Caco-2 (cell line): ENCODE measurements at regions not wholly inside any gene's neighbourhood (a gene's known extent, or its start where the extent isn't known, plus 50 kb on each side); places are given as distances from the start of the nearest gene placed in this dataset.
"Not testable (repeated sequence)": the region's sequence is repeated elsewhere in the genome, so short reads cannot be mapped to it uniquely, and the experiment has no call there.

ENCODE experiments used
- BruUV-seq: library from RNA; stranded (reverse); fragments of 400-500 nt; replicated peaks from 2 replicates; lab custom pipeline; 2021; lab: Mats Ljungman, UMichigan
- CTCF ChIA-PET: fragments of 300-600 bp; sonication (Branson Sonifier 250); formaldehyde crosslinking; loops from one replicate; lab custom pipeline; 2022; ENCODE audit warnings: antibody characterized with exemption; lab: Charles Lee
- POLR2A ChIA-PET: fragments of 300-600 bp; sonication (Branson Sonifier 250); formaldehyde crosslinking; loops from one replicate; lab custom pipeline; 2022; ENCODE audit warnings: antibody characterized with exemption; lab: Charles Lee
- DNase-seq, 2 experiments: peaks; one replicate each; pipeline versions ENCODE4 v3.0.0 to v3.0.0-alpha.2; 2020 to 2022
- H3K27me3 ChIP-seq: replicated peaks from 2 replicates; pipeline ENCODE4 v1.6.0; 2011; ENCODE audit warnings: low read length; ENCODE audit not compliant: control insufficient read depth, insufficient read depth
- H3K36me3 ChIP-seq: 2 replicates; pipeline ENCODE4 v1.5.1; 2011; ENCODE audit warnings: low read length; ENCODE audit not compliant: control insufficient read depth, insufficient read depth
- H3K4me1 ChIP-seq: fragments of 250-450 bp; sonication (Bioruptor Pico); 2 replicates; pipeline ENCODE4 v1.5.1; 2020; ENCODE audit warnings: mild to moderate bottlenecking
- H3K4me3 ChIP-seq: 2 replicates; pipeline ENCODE4 v1.5.1; 2011; ENCODE audit warnings: low read depth, mild to moderate bottlenecking, control low read depth, low read length
- H3K9me3 ChIP-seq: fragments of 250-450 bp; sonication (Bioruptor Pico); 2 replicates; pipeline ENCODE4 v1.5.1; 2020; ENCODE audit warnings: mild to moderate bottlenecking, moderate library complexity
- H3K27ac Mint-ChIP-seq: one replicate; pipeline ENCODE4 v1.8.0; 2022; ENCODE audit warnings: mixed read lengths; ENCODE audit not compliant: unreplicated experiment
- H3K27me3 Mint-ChIP-seq: one replicate; pipeline ENCODE4 v1.8.0; 2022; ENCODE audit warnings: mixed read lengths; ENCODE audit not compliant: insufficient read depth, unreplicated experiment
- H3K36me3 Mint-ChIP-seq: one replicate; pipeline ENCODE4 v1.8.0; 2022; ENCODE audit warnings: mild to moderate bottlenecking, mixed read lengths; ENCODE audit not compliant: insufficient read depth, unreplicated experiment
- H3K4me1 Mint-ChIP-seq: one replicate; pipeline ENCODE4 v1.8.0; 2022; ENCODE audit warnings: low read depth, mixed read lengths; ENCODE audit not compliant: unreplicated experiment
- H3K4me3 Mint-ChIP-seq: one replicate; pipeline ENCODE4 v1.8.0; 2022; ENCODE audit warnings: mild to moderate bottlenecking, moderate library complexity, mixed read lengths; ENCODE audit not compliant: unreplicated experiment
- H3K9me3 Mint-ChIP-seq: one replicate; pipeline ENCODE4 v1.8.0; 2022; ENCODE audit warnings: mixed read lengths; ENCODE audit not compliant: unreplicated experiment
- intact Hi-C: fragments of 100-400 bp; cut with micrococcal nuclease; formaldehyde crosslinking; loops from one replicate; pipeline ENCODE4 v1.10.0; 2022; ENCODE audit not compliant: unreplicated experiment
- TF ChIP-seq, protein P1 (sequence below), 2 experiments: fragments of 200-600 bp in 1 of 2; IDR thresholded peaks; 1 replicate in 1 of 2; 2 replicates in 1 of 2; pipeline versions ENCODE4 v1.5.1 to v1.8.0; 2011 to 2022; ENCODE audit warnings: antibody characterized with exemption in 1 of 2, control low read depth in 1 of 2, inconsistent platforms in 1 of 2, low read depth in 1 of 2, low read length in 1 of 2, mild to moderate bottlenecking in 1 of 2, moderate library complexity in 1 of 2; ENCODE audit not compliant: insufficient read depth in 1 of 2, severe bottlenecking in 1 of 2, unreplicated experiment in 1 of 2

- H3K4me3 Mint-ChIP-seq, result no peak overlapping the region
- H3K4me1 Mint-ChIP-seq, result no peaks in the 10 kb centered on the region
- ChIA-PET POLR2A (no interaction called here), CTCF (no interaction called here)
- no peaks in the 10 kb centered on the region for H3K36me3 ChIP-seq
- no peak overlapping the region for H3K4me3 ChIP-seq
- H3K9me3 Mint-ChIP-seq, result no peaks in the 10 kb centered on the region
- no peaks in the 10 kb centered on the region for H3K36me3 Mint-ChIP-seq
- TF ChIP-seq, protein P1, sequence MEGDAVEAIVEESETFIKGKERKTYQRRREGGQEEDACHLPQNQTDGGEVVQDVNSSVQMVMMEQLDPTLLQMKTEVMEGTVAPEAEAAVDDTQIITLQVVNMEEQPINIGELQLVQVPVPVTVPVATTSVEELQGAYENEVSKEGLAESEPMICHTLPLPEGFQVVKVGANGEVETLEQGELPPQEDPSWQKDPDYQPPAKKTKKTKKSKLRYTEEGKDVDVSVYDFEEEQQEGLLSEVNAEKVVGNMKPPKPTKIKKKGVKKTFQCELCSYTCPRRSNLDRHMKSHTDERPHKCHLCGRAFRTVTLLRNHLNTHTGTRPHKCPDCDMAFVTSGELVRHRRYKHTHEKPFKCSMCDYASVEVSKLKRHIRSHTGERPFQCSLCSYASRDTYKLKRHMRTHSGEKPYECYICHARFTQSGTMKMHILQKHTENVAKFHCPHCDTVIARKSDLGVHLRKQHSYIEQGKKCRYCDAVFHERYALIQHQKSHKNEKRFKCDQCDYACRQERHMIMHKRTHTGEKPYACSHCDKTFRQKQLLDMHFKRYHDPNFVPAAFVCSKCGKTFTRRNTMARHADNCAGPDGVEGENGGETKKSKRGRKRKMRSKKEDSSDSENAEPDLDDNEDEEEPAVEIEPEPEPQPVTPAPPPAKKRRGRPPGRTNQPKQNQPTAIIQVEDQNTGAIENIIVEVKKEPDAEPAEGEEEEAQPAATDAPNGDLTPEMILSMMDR (IDR thresholded peaks at IDR 0.05; ENCODE audit: insufficient read depth in 1 of 2, low read depth in 1 of 2, low read length in 1 of 2, severe bottlenecking in 1 of 2, unreplicated experiment in 1 of 2), result no peak
- no peak overlapping the region for H3K27ac Mint-ChIP-seq
- no TSS peak for BruUV-seq
- H3K27me3 ChIP-seq, result no peaks in the 10 kb centered on the region
- H3K9me3 ChIP-seq, result no peaks in the 10 kb centered on the region
- no peak for DNase-seq
- no peaks in the 10 kb centered on the region for H3K4me1 ChIP-seq
- H3K27me3 Mint-ChIP-seq, result no peaks in the 10 kb centered on the region
- intact Hi-C loops, result no loop called here
Measured at GRCh38 chr5:29460971-29461559, 1732.4 kb upstream of the CDH6 start.

DNA sequence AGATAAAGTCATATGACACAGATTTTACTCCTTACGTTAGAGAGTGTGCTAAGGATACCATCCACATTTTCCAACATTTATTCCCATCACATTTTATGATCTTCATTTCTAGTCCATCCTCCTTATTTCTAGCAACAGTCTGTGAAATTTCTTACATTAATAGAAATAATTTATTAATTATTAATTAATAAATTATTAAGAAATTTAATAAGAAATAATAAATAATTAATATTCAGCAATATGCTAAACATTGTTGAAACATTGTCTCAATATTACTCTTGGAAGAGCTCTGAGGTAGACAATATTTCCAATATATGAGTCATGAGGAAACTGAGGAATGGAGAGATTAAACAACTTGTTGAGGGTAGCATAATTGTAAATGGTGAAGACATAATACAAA, 1742.5 kb upstream of the CDH6 start:
- H3K27ac Mint-ChIP-seq, H3K27me3 Mint-ChIP-seq, BruUV-seq, POLR2A ChIA-PET, H3K27me3 ChIP-seq, H3K4me1 ChIP-seq, H3K36me3 ChIP-seq, H3K9me3 ChIP-seq, CTCF ChIA-PET, H3K4me3 ChIP-seq, H3K4me1 Mint-ChIP-seq, H3K4me3 Mint-ChIP-seq, DNase-seq, H3K36me3 Mint-ChIP-seq, H3K9me3 Mint-ChIP-seq, intact Hi-C loops: not testable (repeated sequence)

GRCh38 chr5:29414681-29415080, 1778.8 kb upstream of the CDH6 start:
- intact Hi-C loops, result no loop called here

More at GRCh38 chr5:29414681-29415080, 1778.8 kb upstream of the CDH6 start:
- H3K27ac Mint-ChIP-seq, result no peak overlapping the region
- no peaks in the 10 kb centered on the region for H3K9me3 Mint-ChIP-seq
- POLR2A ChIA-PET, result no interaction called here
- no peak for DNase-seq
- TF ChIP-seq, protein P1 (IDR thresholded peaks at IDR 0.05; ENCODE audit: insufficient read depth in 1 of 2, low read depth in 1 of 2, low read length in 1 of 2, severe bottlenecking in 1 of 2, unreplicated experiment in 1 of 2), result no peak
- CTCF ChIA-PET, result no interaction called here
- H3K4me3 Mint-ChIP-seq, result no peak overlapping the region
- no TSS peak for BruUV-seq
- H3K4me1 Mint-ChIP-seq, result no peaks in the 10 kb centered on the region
- no peaks in the 10 kb centered on the region for H3K27me3 ChIP-seq
- no peaks in the 10 kb centered on the region for H3K9me3 ChIP-seq
- no peak overlapping the region for H3K4me3 ChIP-seq
- no peaks in the 10 kb centered on the region for H3K36me3 ChIP-seq
- H3K36me3 Mint-ChIP-seq, result no peaks in the 10 kb centered on the region
- H3K4me1 ChIP-seq, result no peaks in the 10 kb centered on the region
- H3K27me3 Mint-ChIP-seq, result no peaks in the 10 kb centered on the region
